HG03342 (cell line): ENCODE measurements at regions not wholly inside any gene's neighbourhood (a gene's known extent, or its start where the extent isn't known, plus 50 kb on each side); places are given as distances from the start of the nearest gene placed in this dataset.
"Not testable (repeated sequence)": the region's sequence is repeated elsewhere in the genome, so short reads cannot be mapped to it uniquely, and the experiment has no call there.

Experiments used
- ATAC-seq: cut with Tn5 transposase; IDR thresholded peaks from one replicate; pipeline ENCODE4 v1.9.1; 2021; ENCODE audit warnings: mild to moderate bottlenecking, moderate library complexity; ENCODE audit not compliant: unreplicated experiment

DNA sequence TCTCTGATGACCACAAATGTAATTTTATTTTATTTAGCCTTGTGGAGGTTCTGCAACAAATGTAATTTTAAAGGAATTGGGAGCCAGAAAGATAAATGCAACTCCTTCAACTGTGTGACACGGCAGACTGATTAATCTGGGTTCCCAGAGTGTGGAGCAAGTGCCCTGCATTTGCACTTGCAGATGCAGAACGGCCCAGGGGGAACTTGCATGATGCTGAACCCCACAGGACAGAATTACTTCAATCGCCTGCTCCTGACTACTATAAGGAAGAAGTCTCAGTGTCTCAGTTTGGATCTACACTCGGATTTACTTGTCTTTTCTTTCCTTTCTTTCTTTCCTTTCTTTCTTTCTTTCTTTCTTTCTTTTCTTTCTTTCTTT is 107.2 kb upstream of the ACBD5 start:
- not testable (repeated sequence) for ATAC-seq

DNA sequence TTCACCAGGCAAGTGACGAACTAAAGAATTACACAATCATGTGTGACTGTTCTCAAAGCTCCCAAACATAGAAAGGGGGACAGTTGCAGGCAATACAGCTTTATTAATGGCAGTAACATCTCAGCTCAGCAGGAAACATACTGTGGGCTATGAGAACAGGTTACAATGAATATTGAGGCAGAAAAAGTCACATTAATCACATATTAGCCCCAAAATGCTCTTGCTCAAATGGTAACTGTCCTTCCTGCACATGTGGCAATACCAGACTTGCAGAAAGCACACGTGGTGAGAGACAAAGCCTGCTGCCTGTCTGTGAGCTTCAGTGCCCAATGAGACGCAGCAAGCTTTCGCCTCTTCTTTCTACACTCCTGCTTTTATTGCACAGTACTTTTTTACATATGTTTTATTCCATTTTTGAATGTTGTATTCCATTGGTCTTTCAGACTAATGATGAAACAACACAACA is 104.9 kb upstream of the ACBD5 start:
- peak; percentile 68 for ATAC-seq

DNA sequence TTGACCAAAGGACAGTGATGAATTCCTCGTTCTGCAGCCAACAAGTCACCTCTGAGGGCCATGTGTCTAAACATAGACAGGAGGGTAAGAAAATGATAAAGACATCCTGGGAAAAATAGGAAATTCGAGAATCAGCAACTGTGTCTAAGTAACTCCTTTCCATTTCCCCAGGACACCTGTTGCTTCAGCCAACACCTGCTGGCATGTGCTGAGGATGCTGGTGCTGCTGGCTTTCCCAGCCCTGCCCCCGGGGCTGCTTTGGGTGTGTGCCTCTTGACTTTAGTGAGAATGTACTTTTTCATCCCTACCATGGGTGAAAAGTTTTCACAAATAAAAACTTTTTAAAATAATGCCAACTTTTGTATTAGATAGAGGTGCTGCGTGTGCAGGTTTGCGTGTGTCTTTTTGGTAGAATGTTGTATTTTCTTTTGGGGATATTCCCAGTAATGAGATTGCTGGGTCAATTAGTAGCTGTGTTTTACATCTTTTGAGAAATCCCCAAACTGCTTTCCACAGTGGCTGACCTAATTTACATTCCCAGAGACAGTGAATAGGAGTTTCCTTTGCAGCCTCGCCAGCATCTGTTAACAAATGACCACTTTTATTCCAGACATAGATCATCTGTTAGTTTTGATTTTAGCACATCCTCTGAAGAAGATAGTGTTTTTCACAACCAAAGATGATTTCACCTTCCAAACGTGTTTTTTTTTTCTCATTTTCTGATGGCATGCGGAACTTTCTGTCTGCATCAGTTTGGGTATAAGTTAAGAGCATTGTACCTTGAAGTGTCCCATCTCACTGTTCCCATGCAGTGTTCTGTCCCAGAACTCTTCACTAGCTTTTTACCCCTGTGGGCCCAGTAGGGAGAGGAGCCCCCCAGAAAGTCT is 104.2 kb upstream of the ACBD5 start:
- ATAC-seq: peak; percentile 33

DNA sequence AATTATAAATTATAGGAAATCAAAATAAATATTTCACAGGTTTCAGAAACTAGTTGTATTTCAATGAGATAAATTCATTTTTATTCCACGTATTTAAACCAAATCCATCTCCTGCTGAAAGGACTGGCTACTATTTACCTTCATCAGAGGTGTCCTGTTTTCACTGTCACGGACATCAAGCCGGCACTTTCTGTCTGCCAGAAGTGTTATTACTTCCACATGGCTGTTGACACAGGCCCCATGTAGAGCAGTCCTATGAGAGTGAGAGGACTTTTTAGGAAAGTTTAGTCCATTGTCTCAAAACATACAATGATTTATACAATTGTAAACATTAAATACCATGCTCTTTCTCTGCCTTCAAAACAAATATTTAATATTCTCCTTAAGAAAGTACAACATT is 100.4 kb upstream of the ACBD5 start:
- ATAC-seq: no peak

- not testable (repeated sequence) for ATAC-seq
These were observed 94.6 kb upstream of the ACBD5 start for GRCh38 chr10:27335246-27335645.

DNA sequence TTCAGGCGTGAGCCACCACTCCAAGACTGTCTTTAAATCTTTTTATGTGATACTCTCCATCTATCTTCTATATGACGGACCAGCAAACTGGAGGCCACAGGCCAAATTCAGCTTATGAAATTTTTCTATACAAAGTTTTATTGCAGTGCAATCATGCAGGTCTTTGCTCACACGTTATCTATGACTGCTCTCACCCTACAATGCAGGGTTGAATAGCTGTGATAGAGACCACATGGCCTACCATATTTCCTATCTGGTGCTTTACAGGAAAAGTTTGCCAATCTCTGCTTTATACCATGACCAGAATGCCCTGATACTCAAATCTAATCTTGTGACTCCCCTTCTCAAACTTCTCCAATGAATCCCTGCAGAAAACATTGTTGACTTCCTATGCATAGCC is 89.5 kb upstream of the ACBD5 start:
- no peak for ATAC-seq

- no peak for ATAC-seq
These were observed 88.3 kb upstream of the ACBD5 start for GRCh38 chr10:27328946-27329345.

GRCh38 chr10:27326748-27327147 is 86.2 kb upstream of the ACBD5 start:
- not testable (repeated sequence) for ATAC-seq

GRCh38 chr10:27319752-27320431 is 79.3 kb upstream of the ACBD5 start:
- ATAC-seq: peak; percentile 79

DNA sequence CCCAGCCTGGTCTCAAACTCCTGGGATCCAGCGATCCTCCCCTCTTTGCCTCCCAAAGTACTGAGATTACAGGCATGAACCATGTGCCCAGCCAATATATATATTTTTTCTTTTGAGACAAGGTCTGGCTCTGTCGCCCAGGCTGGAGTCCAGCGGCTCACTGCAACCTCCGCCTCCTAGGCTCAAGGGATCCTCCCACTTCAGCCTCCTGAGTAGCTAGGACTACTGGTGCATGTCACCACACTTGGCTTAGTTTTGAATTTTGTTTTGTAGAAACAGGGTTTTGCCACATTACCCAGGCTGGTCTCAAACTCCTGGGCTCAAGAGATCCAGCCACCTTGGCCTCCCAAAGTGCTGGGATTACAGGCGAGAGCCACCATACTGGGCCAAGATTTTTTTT is 78.5 kb upstream of the ACBD5 start:
- ATAC-seq: peak; percentile 6

GRCh38 chr10:27315082-27315481 is 74.5 kb upstream of the ACBD5 start:
- not testable (repeated sequence) for ATAC-seq

GRCh38 chr10:27313586-27313985 is 73.0 kb upstream of the ACBD5 start:
- ATAC-seq: not testable (repeated sequence)

GRCh38 chr10:27312854-27313253 is 72.3 kb upstream of the ACBD5 start:
- ATAC-seq: no peak

DNA sequence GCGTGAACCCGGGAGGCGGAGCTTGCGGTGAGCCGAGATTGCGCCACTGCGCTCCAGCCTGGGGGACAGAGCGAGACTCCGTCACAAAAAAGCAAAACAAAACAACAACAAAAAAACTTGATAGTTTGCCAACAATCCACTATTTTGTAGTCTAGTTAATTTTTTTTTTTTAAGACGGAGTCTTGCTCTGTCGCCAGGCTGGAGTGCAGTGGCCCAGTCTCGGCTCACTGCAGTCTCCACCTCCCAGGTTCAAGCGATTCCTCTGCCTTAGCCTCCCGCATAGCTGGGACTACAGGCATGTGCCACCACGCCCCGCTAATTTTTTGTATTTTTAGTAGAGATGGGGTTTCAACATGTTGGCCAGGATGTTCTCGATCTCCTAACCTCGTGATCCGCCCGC is 71.2 kb upstream of the ACBD5 start:
- ATAC-seq: not testable (repeated sequence)

DNA sequence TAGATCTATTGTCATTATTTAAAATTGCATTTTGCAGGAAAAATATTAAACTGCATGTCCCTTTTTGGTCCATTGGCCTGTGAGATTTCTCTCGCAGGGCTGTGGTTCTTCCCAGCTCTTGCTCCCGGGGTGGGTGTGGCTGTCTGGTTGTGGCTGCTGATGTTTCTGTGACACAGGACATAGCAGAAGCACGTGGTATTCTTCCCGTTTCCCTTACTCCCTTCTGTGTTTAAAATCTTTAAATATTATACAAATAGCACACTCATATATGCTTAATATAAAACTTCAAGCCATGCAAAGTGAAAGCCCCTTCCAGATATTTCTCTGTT is 57.9 kb upstream of the ACBD5 start:
- not testable (repeated sequence) for ATAC-seq

DNA sequence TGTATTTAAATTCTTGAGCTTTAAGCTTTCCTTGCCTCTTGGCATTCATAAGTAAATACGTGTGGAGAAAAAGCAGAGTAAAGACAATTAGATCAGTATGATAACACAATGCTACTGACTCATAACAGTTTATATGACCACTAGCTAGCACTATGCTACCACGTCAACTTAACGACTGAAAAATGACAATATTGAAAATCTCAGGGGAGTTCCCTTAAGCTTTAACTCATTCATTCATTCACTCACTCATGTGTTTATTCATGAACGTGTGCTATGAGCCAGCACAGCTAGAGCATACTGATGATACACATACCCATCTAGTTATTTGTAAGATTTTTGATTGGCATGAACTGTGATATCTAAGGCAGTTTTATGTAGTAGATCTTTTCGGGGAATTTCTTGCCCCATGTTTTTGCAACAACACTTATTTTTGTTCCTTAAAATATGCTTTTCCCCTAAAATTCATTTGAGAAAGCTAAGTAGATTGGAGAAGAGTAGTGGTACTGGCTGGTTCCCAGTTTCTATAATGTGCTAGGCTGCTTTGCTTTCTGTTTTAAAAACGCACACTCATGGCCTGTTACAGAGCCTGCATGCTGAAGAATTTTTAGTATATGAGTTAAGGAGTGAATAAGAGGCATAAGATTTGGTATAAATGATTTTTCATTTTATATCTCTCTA is 57.4 kb upstream of the ACBD5 start:
- no peak for ATAC-seq

DNA sequence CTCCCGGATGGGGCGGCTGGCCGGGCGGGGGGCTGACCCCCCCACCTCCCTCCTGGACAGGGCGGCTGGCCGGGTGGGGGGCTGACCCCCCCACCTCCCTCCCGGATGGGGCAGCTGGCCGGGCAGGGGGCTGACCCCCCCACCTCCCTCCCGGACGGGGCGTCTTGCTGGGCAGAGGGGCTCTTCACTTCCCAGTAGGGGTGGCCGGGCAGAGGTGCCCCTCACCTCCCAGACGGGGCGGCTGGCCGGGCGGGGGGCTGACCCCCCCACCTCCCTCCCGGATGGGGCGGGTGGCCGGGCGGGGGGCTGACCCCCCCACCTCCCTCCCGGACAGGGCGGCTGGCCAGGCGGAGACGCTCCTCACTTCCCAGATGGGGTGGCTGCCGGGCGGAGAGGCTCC is 55.7 kb upstream of the ACBD5 start:
- ATAC-seq: not testable (repeated sequence)

GRCh38 chr10:27291253-27291895 is 50.8 kb upstream of the ACBD5 start:
- ATAC-seq: peak; percentile 77
